ENCODE measurements at regions not wholly inside any gene's neighbourhood (a gene's known extent, or its start where the extent isn't known, plus 50 kb on each side); places are given as distances from the start of the nearest gene placed in this dataset.
A peak's percentile ranks its signal among the peaks of the same experiment; 100 is the strongest.
"Not testable (repeated sequence)": the region's sequence is repeated elsewhere in the genome, so short reads cannot be mapped to it uniquely, and the experiment has no call there.

DNA sequence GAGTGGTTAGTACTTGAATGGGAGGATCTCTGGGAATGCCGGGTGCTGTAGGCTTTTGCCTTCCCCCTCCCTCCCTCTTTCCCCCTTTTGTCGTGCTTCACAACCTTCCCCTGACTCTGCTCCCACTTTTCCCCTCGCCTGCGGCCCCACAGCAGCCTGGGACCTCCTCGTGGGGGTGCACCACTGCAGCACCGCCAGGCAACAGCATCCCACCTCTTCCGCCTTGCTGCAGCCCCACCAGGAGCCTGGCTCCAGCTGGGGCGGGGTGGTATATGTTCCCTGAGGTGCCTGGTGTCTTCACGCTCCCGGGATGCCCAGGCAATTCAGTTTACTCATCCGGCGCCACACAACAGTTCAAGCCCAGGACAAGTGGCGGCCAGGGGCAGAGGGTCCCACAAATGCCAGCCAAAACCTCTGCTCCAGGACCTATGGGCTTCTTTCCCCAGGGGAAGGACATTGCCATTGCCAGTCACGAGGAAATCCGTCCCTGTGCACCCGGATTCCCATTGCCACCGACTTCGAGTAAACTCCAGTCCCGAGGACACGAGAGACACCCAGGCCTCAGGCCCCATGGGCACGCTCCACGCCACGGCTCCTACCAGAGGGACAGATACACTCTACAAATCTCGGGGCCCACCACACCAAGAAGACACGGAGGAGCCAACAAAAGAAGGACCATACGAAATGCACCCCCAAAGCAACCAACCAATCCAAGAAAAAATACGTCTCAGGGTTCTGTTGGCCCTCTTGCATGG, 181.7 kb downstream of the ALG10 start:
- DNase-seq: no peak

- no peak for DNase-seq
These were observed 182.6 kb downstream of the ALG10 start for GRCh38 chr12:34204830-34205285.

DNA sequence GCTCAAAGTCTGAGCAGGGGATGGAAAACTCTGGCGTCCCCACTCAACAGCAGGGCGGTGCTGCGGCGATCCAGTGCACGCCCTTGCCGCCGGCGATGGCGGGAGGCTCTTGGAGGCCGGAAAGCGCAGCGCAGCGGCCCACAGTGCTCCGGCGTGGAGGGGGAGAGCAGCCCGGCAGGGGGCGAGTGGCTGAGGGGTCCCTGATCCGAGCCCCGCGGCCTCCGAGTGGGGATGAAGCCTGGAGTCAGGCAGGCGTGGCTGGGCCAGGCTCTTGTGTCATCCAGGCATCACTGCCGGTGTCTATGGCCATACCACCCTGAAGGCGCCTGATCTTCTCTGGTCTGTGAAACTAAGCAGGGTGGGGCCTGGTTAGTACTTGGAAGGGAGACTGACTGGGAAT, 183.1 kb downstream of the ALG10 start:
- DNase-seq: no peak

DNA sequence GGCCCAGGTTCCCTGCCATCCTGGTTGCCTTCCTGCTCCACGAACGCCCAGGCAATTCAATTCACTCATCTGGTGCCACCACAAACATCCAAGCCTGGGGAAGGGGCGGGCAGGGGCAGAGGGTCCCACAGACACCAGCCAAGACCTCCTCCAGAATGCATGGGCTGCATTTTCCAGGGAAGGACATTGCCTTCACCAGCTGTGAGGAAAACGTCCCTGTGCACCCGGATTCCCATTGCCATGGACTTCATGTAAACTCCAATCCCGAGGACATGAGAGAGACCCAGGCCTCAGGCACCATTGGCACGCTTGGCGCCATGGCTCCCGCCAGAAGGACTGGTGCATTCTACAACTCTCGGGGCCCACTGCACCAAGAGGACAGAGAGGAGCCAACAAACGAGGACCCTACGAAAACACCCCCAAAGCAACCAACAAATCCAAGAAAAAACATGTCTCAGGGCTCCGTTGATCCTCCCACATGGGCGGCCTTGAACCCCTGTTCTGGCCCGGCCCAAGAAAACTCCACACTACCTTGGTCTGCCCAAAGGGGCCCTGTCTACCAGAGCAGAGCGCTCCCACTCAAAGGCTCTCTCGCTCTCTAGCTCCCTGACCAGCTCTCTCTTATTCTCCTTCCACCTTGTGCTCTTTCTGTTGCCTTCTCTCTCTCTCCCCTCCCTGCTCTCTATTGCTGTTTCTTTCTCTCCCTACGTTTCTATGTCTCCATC, 183.9 kb downstream of the ALG10 start:
- no peak for DNase-seq

DNA sequence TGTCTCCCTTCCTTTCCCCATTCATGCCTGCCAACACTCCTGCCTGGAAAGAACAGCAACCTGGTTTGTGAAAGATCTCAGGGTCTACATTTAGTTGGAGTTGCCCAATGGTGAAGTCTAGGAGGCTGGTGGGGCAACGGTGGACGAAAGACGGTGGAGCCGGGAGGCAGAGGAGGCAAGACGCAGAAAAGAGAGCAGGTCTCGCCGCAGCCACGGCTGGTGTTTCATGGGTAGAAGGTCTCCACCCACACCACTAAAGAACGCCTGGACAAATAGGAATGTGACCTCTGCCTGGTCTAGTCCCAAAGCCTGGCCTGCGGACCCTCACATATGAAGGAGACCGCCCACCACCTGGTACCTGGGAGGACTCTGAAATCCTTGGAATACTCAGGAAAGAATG, 185.6 kb downstream of the ALG10 start:
- DNase-seq: no peak

- DNase-seq: no peak
These were observed 186.3 kb downstream of the ALG10 start for GRCh38 chr12:34208331-34209258.

GRCh38 chr12:34209259-34209835, 187.1 kb downstream of the ALG10 start:
- no peak for DNase-seq

- DNase-seq: no peak
These were observed 187.9 kb downstream of the ALG10 start for GRCh38 chr12:34210183-34210582.

GRCh38 chr12:34210689-34211530, 188.6 kb downstream of the ALG10 start:
- no peak for DNase-seq

GRCh38 chr12:34212651-34213050, 190.4 kb downstream of the ALG10 start:
- no peak for DNase-seq

GRCh38 chr12:34214011-34214410, 191.7 kb downstream of the ALG10 start:
- no peak for DNase-seq

- DNase-seq: no peak
These were observed 193.1 kb downstream of the ALG10 start for GRCh38 chr12:34215213-34215892.

GRCh38 chr12:34215893-34216285, 193.6 kb downstream of the ALG10 start:
- no peak for DNase-seq

DNA sequence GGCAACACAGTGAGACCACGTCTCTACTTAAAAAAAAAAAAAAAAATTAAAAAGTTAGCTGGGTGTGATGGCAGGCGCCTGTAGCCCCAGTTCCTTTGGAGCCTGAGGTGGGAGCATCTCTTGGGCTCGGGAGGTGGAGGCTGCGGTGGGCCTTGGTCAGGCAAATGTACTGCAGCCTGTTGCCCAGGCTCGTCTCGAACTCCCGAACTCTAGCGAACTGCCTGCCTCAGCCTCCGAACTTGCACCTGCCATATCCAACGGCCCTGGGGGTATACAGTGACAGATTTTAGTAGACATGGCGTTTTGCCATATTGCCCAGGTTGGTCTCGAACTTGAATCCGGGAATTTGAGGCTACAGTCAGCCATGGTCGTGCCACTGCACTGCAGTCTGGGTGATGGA, 195.4 kb downstream of the ALG10 start:
- DNase-seq: no peak

- peak; percentile 80 to 86 for DNase-seq
These were observed 196.1 kb downstream of the ALG10 start for GRCh38 chr12:34218193-34219045.

DNA sequence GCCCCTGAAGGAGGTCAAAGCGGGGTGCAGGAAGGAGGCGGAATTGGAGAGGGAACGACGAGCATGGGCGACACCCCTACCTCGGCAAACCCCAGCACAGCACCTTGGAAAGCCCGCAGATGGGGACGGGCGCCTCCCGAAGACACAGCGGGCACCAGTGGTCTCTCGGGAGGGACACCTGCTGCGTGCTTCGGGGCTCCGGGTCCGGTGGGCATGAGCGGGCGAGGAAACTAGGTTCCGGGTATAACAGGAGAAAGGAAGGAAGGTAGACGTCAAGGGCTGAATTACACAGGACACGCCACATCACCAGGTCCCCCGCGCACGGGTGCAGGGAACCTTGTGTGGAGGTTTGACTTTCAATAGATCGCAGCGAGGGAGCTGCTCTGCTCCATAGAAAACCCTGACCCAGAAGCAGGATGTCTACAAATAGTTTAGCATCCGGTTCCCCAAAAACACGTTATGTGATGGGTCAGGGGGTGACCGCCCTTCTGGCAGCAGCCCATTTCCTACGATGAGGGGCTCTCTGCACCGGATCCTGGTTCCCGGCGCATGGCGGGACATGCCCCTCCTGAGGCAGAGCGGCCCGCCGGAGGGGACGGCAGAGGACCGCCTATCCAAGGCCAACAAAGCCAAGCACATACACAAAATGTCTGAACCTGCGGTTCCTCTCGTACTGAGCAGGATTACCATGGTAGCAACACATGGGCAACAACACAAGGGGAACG, 196.9 kb downstream of the ALG10 start:
- no peak for DNase-seq

DNA sequence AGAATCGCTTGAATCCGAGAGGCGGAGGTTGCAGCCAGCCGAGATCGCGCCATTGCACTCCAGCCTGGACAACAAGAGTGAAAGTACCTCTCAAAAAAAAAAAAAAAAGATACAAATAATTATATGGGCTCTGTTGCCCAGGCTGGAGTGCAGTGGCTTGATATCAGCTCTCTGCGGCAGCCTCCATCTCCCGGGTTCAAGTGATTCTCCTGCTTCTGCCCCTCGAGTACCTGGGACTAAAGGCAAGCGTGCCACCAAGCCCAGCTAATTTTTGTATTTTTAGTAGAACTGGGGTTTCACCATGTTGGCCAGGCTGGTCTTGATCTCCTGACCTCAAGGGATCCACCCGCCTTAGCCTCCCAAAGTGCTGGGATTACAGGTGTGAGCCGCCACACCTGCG, 197.8 kb downstream of the ALG10 start:
- not testable (repeated sequence) for DNase-seq

- DNase-seq: no peak
These were observed 201.3 kb downstream of the ALG10 start for GRCh38 chr12:34223640-34224039.

DNA sequence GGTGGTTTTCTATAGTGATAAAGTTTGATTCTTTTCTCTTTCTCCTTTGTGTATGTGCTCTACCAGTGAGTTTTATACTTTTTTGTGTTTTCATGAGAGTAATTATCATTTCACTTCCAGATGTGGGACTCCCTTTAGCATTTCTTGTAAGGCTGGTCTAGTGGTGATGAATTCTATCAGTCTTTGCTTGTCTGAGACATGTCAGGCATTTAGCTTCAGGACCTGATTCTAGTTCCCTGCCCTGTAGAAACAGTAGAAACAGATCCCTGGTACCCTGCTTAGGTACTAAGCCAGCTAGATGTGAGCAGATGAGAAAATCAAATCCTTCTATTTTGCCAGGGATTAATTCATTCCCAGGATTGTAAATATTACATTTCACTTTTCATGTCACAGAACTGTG, 203.7 kb downstream of the ALG10 start:
- DNase-seq: not testable (repeated sequence)

DNA sequence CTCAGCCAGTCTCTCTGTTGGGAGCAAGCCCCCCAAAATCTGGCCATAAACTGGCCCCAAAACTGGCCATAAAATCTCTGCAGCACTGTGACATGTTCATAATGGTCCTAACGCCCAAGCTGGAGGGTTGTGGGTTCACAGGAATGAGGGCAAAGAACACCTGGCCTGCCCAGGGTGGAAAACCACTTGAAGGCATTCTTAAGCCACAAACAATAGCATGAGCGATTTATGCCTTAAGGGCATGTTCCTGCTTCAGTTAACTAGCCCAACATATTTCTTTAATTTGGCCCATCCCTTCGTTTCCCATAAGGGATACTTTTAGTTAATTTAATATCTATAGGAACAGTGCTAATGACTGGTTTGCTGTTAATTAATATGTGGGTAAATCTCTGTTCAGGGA, 205.8 kb downstream of the ALG10 start:
- DNase-seq: not testable (repeated sequence)

Data from Kasumi-1 (cell line).